GM23248 (cell line): ENCODE measurements at regions not wholly inside any gene's neighbourhood (a gene's known extent, or its start where the extent isn't known, plus 50 kb on each side); places are given as distances from the start of the nearest gene placed in this dataset.

Experiments
- DNase-seq: peaks from one replicate; pipeline ENCODE4 v3.0.0-alpha.2; 2015
- H2AFZ ChIP-seq: fragments of 200-600 bp; sonication (generic); 2 replicates; pipeline ENCODE4 v1.6.1; 2016; ENCODE audit warnings: antibody characterized with exemption
- H3F3A ChIP-seq: fragments of 200-600 bp; sonication (generic); 2 replicates; pipeline ENCODE4 v1.6.1; 2016; ENCODE audit warnings: mild to moderate bottlenecking, antibody characterized with exemption, mixed run types; ENCODE audit not compliant: insufficient read depth
- H3K27ac ChIP-seq: fragments of 200-600 bp; sonication (generic); 2 replicates; pipeline ENCODE4 v1.5.1; 2016; ENCODE audit warnings: mild to moderate bottlenecking
- H3K27me3 ChIP-seq: fragments of 200-600 bp; sonication (generic); replicated peaks from 2 replicates; pipeline ENCODE4 v1.6.1; 2016; ENCODE audit warnings: mild to moderate bottlenecking; ENCODE audit not compliant: insufficient read depth
- H3K36me3 ChIP-seq: fragments of 200-600 bp; sonication (generic); 2 replicates; pipeline ENCODE4 v1.6.1; 2016; ENCODE audit warnings: low read depth, mild to moderate bottlenecking
- H3K4me1 ChIP-seq: fragments of 200-600 bp; sonication (generic); 2 replicates; pipeline ENCODE4 v1.6.1; 2016; ENCODE audit warnings: mild to moderate bottlenecking; ENCODE audit not compliant: insufficient read depth
- H3K4me2 ChIP-seq: fragments of 200-600 bp; sonication (generic); one replicate; pipeline ENCODE4 v1.6.1; 2016; ENCODE audit warnings: mild to moderate bottlenecking; ENCODE audit not compliant: unreplicated experiment
- H3K4me3 ChIP-seq: fragments of 200-600 bp; sonication (generic); 2 replicates; pipeline ENCODE4 v1.5.1; 2016; ENCODE audit warnings: mild to moderate bottlenecking
- H3K79me2 ChIP-seq: fragments of 200-600 bp; sonication (generic); 2 replicates; pipeline ENCODE4 v1.6.1; 2016; ENCODE audit warnings: mild to moderate bottlenecking; ENCODE audit not compliant: insufficient read depth
- H3K9ac ChIP-seq: fragments of 200-600 bp; sonication (generic); 2 replicates; pipeline ENCODE4 v1.6.1; 2016; ENCODE audit warnings: mild to moderate bottlenecking
- H3K9me2 ChIP-seq: fragments of 200-600 bp; sonication (generic); 2 replicates; pipeline ENCODE4 v1.6.1; 2016; ENCODE audit warnings: mixed run types, mild to moderate bottlenecking, moderate library complexity; ENCODE audit not compliant: insufficient read depth
- H3K9me3 ChIP-seq: fragments of 200-600 bp; sonication (generic); one replicate; pipeline ENCODE4 v1.6.1; 2017; ENCODE audit warnings: low read depth
- H4K20me1 ChIP-seq: fragments of 200-600 bp; sonication (generic); 2 replicates; pipeline ENCODE4 v1.6.0; 2016; ENCODE audit not compliant: insufficient read depth
- EZH2 ChIP-seq: fragments of 200-600 bp; sonication (generic); IDR thresholded peaks from 2 replicates; pipeline ENCODE4 v1.6.1; 2018; ENCODE audit warnings: antibody characterized with exemption, mild to moderate bottlenecking; ENCODE audit not compliant: insufficient read depth, poor library complexity, severe bottlenecking
- EZH2phosphoT487 ChIP-seq: fragments of 200-600 bp; sonication (generic); IDR thresholded peaks from 2 replicates; pipeline ENCODE4 v1.6.1; 2018; ENCODE audit warnings: antibody characterized with exemption, moderate library complexity, mild to moderate bottlenecking, low read depth; ENCODE audit not compliant: insufficient read depth
- WGBS, 2 experiments: methylation state at CpG; one replicate each; pipeline ENCODE4 v1.1.6; 2015 to 2017; ENCODE audit warnings: low lambda C conversion rate in 2 of 2, low coverage in 1 of 2; ENCODE audit errors: missing lambda C conversion rate in 2 of 2; 5-methylcytosine and 5-hydroxymethylcytosine counted together
- in situ Hi-C: fragments of 300-500 bp; cut with MboI; formaldehyde crosslinking; loops from 2 replicates; pipeline ENCODE4 v1.15.0; 2020

DNA sequence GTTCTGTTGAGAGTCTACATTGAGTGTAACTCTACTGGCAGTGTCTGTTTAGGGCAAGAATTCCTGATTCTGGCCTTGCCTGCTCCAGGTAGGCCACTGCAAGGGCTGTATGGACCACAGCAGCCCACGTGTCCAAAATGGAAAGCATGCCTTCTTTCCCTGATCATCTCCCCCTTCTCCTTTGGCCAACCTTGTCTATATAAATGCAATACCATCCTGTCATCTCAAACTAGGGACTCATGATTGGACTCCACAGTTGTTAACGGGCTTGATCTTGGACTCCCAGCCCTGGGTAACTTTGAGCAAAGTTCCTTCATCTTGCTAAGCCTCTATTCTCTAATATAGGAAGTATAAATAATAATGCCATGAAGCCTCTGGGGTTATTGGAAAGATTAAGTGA lies 533.6 kb downstream of the BNC2 start:
- no peaks in the 10 kb centered on the region for H3K9me2 ChIP-seq
- no peak overlapping the region for H2AFZ ChIP-seq
- no peaks in the 10 kb centered on the region for H3K36me3 ChIP-seq
- no peak overlapping the region for H3K4me3 ChIP-seq
- no peak for DNase-seq
- no peaks in the 10 kb centered on the region for H3K79me2 ChIP-seq
- H3K27me3 ChIP-seq: no peaks in the 10 kb centered on the region
- peak overlapping the region; percentile 95 for H3K27ac ChIP-seq
- TF ChIP-seq EZH2phosphoT487 (no peak), EZH2 (no peak)
- WGBS, 2 experiments: 77 to 93% methylated on average over 2 of the region's 2 CpGs
- H3F3A ChIP-seq: peaks cover 33% of the 10 kb centered on the region
- H3K9ac ChIP-seq: peak overlapping the region; percentile 67
- H3K9me3 ChIP-seq: no peaks in the 10 kb centered on the region
- in situ Hi-C loops: no loop called here
- peaks cover 37% of the 10 kb centered on the region for H3K4me1 ChIP-seq
- H4K20me1 ChIP-seq: no peaks in the 10 kb centered on the region
- peak overlapping the region; percentile 83 for H3K4me2 ChIP-seq

DNA sequence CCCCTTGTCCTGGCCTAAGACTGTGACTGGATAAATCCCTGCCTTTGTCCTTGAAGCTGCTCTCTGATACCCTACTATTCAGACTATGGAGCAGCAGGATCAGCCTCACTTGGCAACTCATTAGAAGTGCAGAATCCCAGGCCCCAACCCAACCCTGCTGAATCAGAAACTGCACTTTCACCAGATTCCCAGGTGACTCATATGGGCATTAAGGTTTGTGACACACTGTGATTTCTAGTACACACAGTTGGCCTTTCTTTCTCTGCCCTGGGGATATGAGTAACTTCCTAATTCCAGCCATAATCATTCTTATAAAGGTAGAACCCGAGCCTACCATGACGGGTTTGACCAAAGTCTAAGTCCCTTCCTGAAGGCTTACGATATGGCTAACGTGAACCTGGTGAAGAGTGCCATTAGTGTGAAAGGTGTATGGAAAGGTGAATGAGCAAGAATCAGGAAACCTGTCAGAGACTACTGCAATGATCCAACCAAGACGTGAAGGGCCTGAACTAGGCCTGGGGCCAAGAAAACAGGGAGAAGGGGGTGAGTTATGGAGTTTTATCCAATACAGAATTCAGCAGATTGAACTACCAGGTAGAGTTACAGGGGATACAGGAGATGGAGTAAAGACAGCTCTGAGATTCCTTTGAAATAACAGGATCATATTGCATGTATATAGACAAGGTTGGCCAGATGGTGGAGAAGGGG lies 533.0 kb downstream of the BNC2 start:
- Histone ChIP-seq H2AFZ (no peak overlapping the region), H3F3A (peaks cover 33% of the 10 kb centered on the region), H3K4me1 (peaks cover 37% of the 10 kb centered on the region), H3K9ac (peak overlapping the region; percentile 67), H3K36me3 (no peaks in the 10 kb centered on the region), H3K27me3 (no peaks in the 10 kb centered on the region), H3K9me2 (no peaks in the 10 kb centered on the region), H3K4me3 (no peak overlapping the region), H4K20me1 (no peaks in the 10 kb centered on the region), H3K79me2 (no peaks in the 10 kb centered on the region), H3K4me2 (peak overlapping the region; percentile 83), H3K9me3 (no peaks in the 10 kb centered on the region), H3K27ac (peak overlapping the region; percentile 95)
- 22 to 23% methylated on average over 5 of the region's 5 CpGs for WGBS, 2 experiments
- DNase-seq: peak; percentile 97
- in situ Hi-C loops: no loop called here
- TF ChIP-seq EZH2phosphoT487 (no peak), EZH2 (no peak)

DNA sequence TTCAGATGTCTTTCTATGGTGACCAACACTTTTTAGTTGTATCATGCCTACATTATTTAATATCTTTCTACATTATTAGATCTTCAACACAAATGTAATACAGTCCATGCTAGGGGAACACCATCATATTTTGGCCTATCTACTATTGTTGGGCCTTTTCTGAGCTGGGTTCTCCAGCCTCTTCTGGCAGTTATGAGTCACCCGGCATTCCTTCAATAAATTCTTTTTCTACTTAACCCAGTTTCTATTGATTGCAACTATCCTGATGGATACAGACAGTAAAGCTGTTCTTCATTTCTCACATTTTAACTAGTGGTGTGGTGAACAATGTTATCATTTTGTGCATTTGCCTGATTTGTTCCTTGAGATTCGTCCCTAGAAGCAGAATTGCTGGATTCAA lies 529.3 kb downstream of the BNC2 start:
- peaks cover 48% of the 10 kb centered on the region for H3K4me1 ChIP-seq
- in situ Hi-C loops: no loop called here
- 0 out of 2 replicates have a peak overlapping the region, but pooled peaks have one; percentile 4 for H2AFZ ChIP-seq

DNA sequence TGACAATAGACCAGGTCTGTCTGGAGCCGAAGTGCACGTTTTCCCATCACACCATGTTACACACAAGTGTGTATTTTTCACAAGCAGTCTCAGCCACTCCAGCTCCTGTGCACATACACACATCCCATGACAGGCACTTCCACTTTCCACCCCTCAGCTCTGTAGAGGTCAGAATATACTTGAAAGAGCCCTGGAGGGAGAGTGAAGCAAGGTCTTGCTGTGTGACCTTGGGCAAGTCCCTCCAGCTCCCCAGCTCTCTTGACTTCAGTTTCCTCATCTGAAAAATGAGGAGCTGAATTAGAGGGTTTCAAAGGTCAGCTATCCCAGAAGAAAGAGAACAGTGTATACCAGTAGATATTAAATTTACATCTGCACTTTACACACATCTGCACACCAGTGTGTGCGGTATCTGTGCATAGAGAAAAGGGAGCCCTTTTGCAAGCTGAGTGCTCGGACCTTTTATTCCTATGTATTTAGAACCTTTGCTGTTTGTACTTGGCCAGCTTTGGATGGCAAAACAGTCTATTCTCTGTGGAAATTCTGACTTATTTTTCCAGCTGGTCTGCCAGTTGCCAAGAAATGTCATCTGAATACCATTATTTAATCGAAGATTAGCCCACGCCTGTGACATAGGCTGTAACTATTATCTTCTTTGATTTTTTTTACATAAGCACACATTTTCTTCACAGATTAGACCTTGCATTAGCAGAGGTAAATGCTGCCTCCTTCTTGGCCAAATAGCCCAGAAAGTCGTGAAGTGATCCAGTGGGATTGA lies 528.0 kb downstream of the BNC2 start:
- no peak for DNase-seq
- H3K79me2 ChIP-seq: no peaks in the 10 kb centered on the region
- in situ Hi-C loops: no loop called here
- no peak overlapping the region for H3K27ac ChIP-seq
- no peak overlapping the region for H2AFZ ChIP-seq
- TF ChIP-seq EZH2phosphoT487 (no peak), EZH2 (no peak)
- H3K9ac ChIP-seq: no peak overlapping the region
- no peak overlapping the region for H3K4me2 ChIP-seq
- H3K36me3 ChIP-seq: no peaks in the 10 kb centered on the region
- H3F3A ChIP-seq: peaks cover 19% of the 10 kb centered on the region
- WGBS, 2 experiments: 75 to 78% methylated on average over 7 of the region's 7 CpGs
- no peaks in the 10 kb centered on the region for H4K20me1 ChIP-seq
- no peaks in the 10 kb centered on the region for H3K27me3 ChIP-seq
- no peaks in the 10 kb centered on the region for H3K9me2 ChIP-seq
- peaks cover 36% of the 10 kb centered on the region for H3K4me1 ChIP-seq
- no peak overlapping the region for H3K4me3 ChIP-seq
- no peaks in the 10 kb centered on the region for H3K9me3 ChIP-seq

More for the DNA sequence above, 529.3 kb downstream of the BNC2 start:
- Histone ChIP-seq H3K4me2 (peak overlapping the region; percentile 17), H3K9me3 (no peaks in the 10 kb centered on the region), H3K27me3 (no peaks in the 10 kb centered on the region), H3K27ac (0 out of 2 replicates have a peak overlapping the region, but pooled peaks have one; percentile 21), H3K79me2 (no peaks in the 10 kb centered on the region), H3K36me3 (no peaks in the 10 kb centered on the region), H3K9ac (peak overlapping the region; percentile 12; the same call in 1 of the 2 replicates), H4K20me1 (no peaks in the 10 kb centered on the region), H3K9me2 (no peaks in the 10 kb centered on the region), H3F3A (peaks cover 31% of the 10 kb centered on the region), H3K4me3 (no peak overlapping the region)
- WGBS, 2 experiments: 10 to 13% methylated on average over 2 of the region's 2 CpGs
- TF ChIP-seq EZH2: no peak
- no peak for TF ChIP-seq EZH2phosphoT487
- peak; percentile 77 for DNase-seq
